WTC11 (cell line): ENCODE measurements at regions not wholly inside any gene's neighbourhood (a gene's known extent, or its start where the extent isn't known, plus 50 kb on each side); places are given as distances from the start of the nearest gene placed in this dataset.

Source experiments
- ATAC-seq: fragments of 200-7000 bp; cut with Tn5 transposase; 2 replicates; pipeline ENCODE4 v1.10.0; 2021; ENCODE audit warnings: mild to moderate bottlenecking, moderate library complexity
- CTCF ChIA-PET: fragments of 300-600 bp; sonication (Branson Sonifier 250); formaldehyde crosslinking; loops from one replicate; lab custom pipeline; 2021; ENCODE audit warnings: antibody characterized with exemption; lab: Charles Lee
- POLR2A ChIA-PET: fragments of 350-600 bp; sonication (Branson Sonifier 250); formaldehyde crosslinking; loops from one replicate; lab custom pipeline; 2021; ENCODE audit warnings: antibody characterized with exemption; lab: Charles Lee
- DNase-seq: peaks from one replicate; pipeline ENCODE4 v3.0.0; 2021; ENCODE audit warnings: low spot score
- H3K27ac Mint-ChIP-seq: 2 replicates; pipeline ENCODE4 v1.8.0; 2021; ENCODE audit warnings: mixed read lengths
- H3K27me3 Mint-ChIP-seq: 2 replicates; pipeline ENCODE4 v1.8.0; 2021; ENCODE audit warnings: low read depth, mild to moderate bottlenecking, moderate library complexity, mixed read lengths
- H3K36me3 Mint-ChIP-seq: 2 replicates; pipeline ENCODE4 v1.8.0; 2021; ENCODE audit warnings: mixed read lengths
- H3K4me1 Mint-ChIP-seq: 2 replicates; pipeline ENCODE4 v1.8.0; 2022; ENCODE audit warnings: mixed read lengths
- H3K4me3 Mint-ChIP-seq: 2 replicates; pipeline ENCODE4 v1.8.0; 2021; ENCODE audit warnings: mild to moderate bottlenecking, moderate library complexity, mixed read lengths
- H3K9me3 Mint-ChIP-seq: 2 replicates; pipeline ENCODE4 v1.8.0; 2021; ENCODE audit warnings: mixed read lengths
- AR ChIP-seq: fragments of 250-450 bp; sonication (Bioruptor Pico); IDR thresholded peaks from 2 replicates; pipeline ENCODE4 v1.9.0; 2021; ENCODE audit warnings: mild to moderate bottlenecking
- CTCF ChIP-seq: fragments of 200-600 bp; IDR thresholded peaks from 2 replicates; pipeline ENCODE4 v1.8.0; 2022; ENCODE audit warnings: antibody characterized with exemption
- ERG ChIP-seq: fragments of 250-450 bp; sonication (Bioruptor Pico); IDR thresholded peaks from 2 replicates; pipeline ENCODE4 v1.8.0; 2021; ENCODE audit warnings: mild to moderate bottlenecking
- ESRRA ChIP-seq: sonication (generic); formaldehyde crosslinking; IDR thresholded peaks from 2 replicates; pipeline ENCODE4 v1.8.1; 2022; ENCODE audit warnings: mild to moderate bottlenecking, missing genetic modification reagents, borderline replicate concordance
- FOXK1 ChIP-seq: sonication (generic); formaldehyde crosslinking; IDR thresholded peaks from 2 replicates; pipeline ENCODE4 v1.8.0; 2022; ENCODE audit warnings: mild to moderate bottlenecking, moderate library complexity, missing genetic modification reagents
- GRHL2 ChIP-seq: fragments of 250-450 bp; sonication (Bioruptor Pico); IDR thresholded peaks from 2 replicates; pipeline ENCODE4 v1.8.0; 2022; ENCODE audit warnings: mild to moderate bottlenecking, moderate library complexity; ENCODE audit not compliant: insufficient replicate concordance, severe bottlenecking
- JUN ChIP-seq: sonication (generic); formaldehyde crosslinking; IDR thresholded peaks from 2 replicates; pipeline ENCODE4 v1.8.0; 2023; ENCODE audit warnings: mild to moderate bottlenecking, missing genetic modification reagents
- KAT7 ChIP-seq: sonication (generic); formaldehyde crosslinking; IDR thresholded peaks from 2 replicates; pipeline ENCODE4 v1.8.1; 2023; ENCODE audit warnings: missing genetic modification reagents, mild to moderate bottlenecking, borderline replicate concordance
- SOX15 ChIP-seq: fragments of 250-450 bp; sonication (Bioruptor Pico); IDR thresholded peaks from 2 replicates; pipeline ENCODE4 v1.9.0; 2021; ENCODE audit warnings: mild to moderate bottlenecking
- SP1 ChIP-seq: sonication (generic); formaldehyde crosslinking; conservative IDR thresholded peaks from 2 replicates; pipeline ENCODE4 v1.8.1; 2022; ENCODE audit warnings: missing genetic modification reagents
- TEAD1 ChIP-seq: sonication (generic); formaldehyde crosslinking; IDR thresholded peaks from 2 replicates; pipeline ENCODE4 v1.8.0; 2022; ENCODE audit warnings: mild to moderate bottlenecking, missing genetic modification reagents
- TP53 ChIP-seq: sonication (generic); formaldehyde crosslinking; IDR thresholded peaks from 2 replicates; pipeline ENCODE4 v1.8.1; 2023; ENCODE audit warnings: mild to moderate bottlenecking, missing genetic modification reagents
- USF2 ChIP-seq: sonication (generic); formaldehyde crosslinking; IDR thresholded peaks from 2 replicates; pipeline ENCODE4 v1.8.1; 2023; ENCODE audit warnings: mild to moderate bottlenecking, missing genetic modification reagents, moderate library complexity
- ZNF281 ChIP-seq: sonication (generic); formaldehyde crosslinking; IDR thresholded peaks from 2 replicates; pipeline ENCODE4 v1.8.0; 2023; ENCODE audit warnings: mild to moderate bottlenecking, missing genetic modification reagents
- ZNF396 ChIP-seq: fragments of 250-450 bp; sonication (Bioruptor Pico); IDR thresholded peaks from 2 replicates; pipeline ENCODE4 v1.8.0; 2021; ENCODE audit warnings: mild to moderate bottlenecking, moderate library complexity, borderline replicate concordance
- ZNF416 ChIP-seq: fragments of 250-450 bp; sonication (Bioruptor Pico); IDR thresholded peaks from 2 replicates; pipeline ENCODE4 v1.9.0; 2021; ENCODE audit warnings: mild to moderate bottlenecking, inconsistent platforms
- ZNF425 ChIP-seq: fragments of 250-450 bp; sonication (Bioruptor Pico); conservative IDR thresholded peaks from 2 replicates; pipeline ENCODE4 v1.9.0; 2021; ENCODE audit warnings: mild to moderate bottlenecking

GRCh38 chr15:35975941-35976340 is 430.0 kb upstream of the DPH6 start:
- no peak overlapping the region for H3K4me3 Mint-ChIP-seq
- DNase-seq: no peak
- no peak for TF ChIP-seq TP53
- TF ChIP-seq, all 79 proteins: peak for 0
- ATAC-seq: no peak
- no peaks in the 10 kb centered on the region for H3K36me3 Mint-ChIP-seq
- H3K4me1 Mint-ChIP-seq: peaks cover 24% of the 10 kb centered on the region
- ChIA-PET CTCF (no interaction called here), POLR2A (no interaction called here)
- no peak overlapping the region for H3K27ac Mint-ChIP-seq
- H3K9me3 Mint-ChIP-seq: no peaks in the 10 kb centered on the region
- no peaks in the 10 kb centered on the region for H3K27me3 Mint-ChIP-seq

- POLR2A ChIA-PET: no interaction called here
- DNase-seq (no peak), ATAC-seq (peak; percentile 57)
- H3K4me1 Mint-ChIP-seq: peaks cover 17% of the 10 kb centered on the region
- peak overlapping the region; percentile 23; the same call in 1 of the 2 replicates for H3K27ac Mint-ChIP-seq
- no peaks in the 10 kb centered on the region for H3K36me3 Mint-ChIP-seq
- TF ChIP-seq SP1 (CRISPR knock-in tag): no peak
- TF ChIP-seq ERG (CRISPR knock-in tag): no peak
- no peak for TF ChIP-seq GRHL2 (CRISPR knock-in tag)
- no peak for TF ChIP-seq AR (CRISPR knock-in tag)
- no peak for TF ChIP-seq ESRRA (CRISPR knock-in tag)
- no peak for TF ChIP-seq JUN
- no peak for TF ChIP-seq FOXK1 (CRISPR knock-in tag)
- TF ChIP-seq SOX15: no peak
- no peak for TF ChIP-seq ZNF425 (CRISPR knock-in tag)
- TF ChIP-seq, all 79 proteins: peak for 0
- Mint-ChIP-seq H3K4me3 (no peak overlapping the region), H3K27me3 (no peaks in the 10 kb centered on the region), H3K9me3 (no peaks in the 10 kb centered on the region)
- CTCF ChIA-PET: interaction anchor here (0.6 kb wide), 1 partner anchor 21 kb away, joined by 3 read pairs; no protein-coding TSS in a partner anchor
Observed at GRCh38 chr15:35979608-35980007, 433.6 kb upstream of the DPH6 start.

- no peaks in the 10 kb centered on the region for H3K36me3 Mint-ChIP-seq
- ChIA-PET CTCF (no interaction called here), POLR2A (no interaction called here)
- no peak for DNase-seq
- ATAC-seq: no peak
- H3K27ac Mint-ChIP-seq: no peak overlapping the region
- H3K27me3 Mint-ChIP-seq: no peaks in the 10 kb centered on the region
- H3K9me3 Mint-ChIP-seq: no peaks in the 10 kb centered on the region
- no peak overlapping the region for H3K4me3 Mint-ChIP-seq
- H3K4me1 Mint-ChIP-seq: peaks cover 17% of the 10 kb centered on the region
- no peak for TF ChIP-seq ZNF281
- no peak for TF ChIP-seq ZNF396 (CRISPR knock-in tag)
- TF ChIP-seq ZNF416 (CRISPR knock-in tag): no peak
- TF ChIP-seq ERG (CRISPR knock-in tag): no peak
- no peak for TF ChIP-seq CTCF
- no peak for TF ChIP-seq TEAD1 (CRISPR knock-in tag)
- no peak for TF ChIP-seq USF2 (CRISPR knock-in tag)
- TF ChIP-seq KAT7 (CRISPR knock-in tag): no peak
Observed at GRCh38 chr15:35980719-35981118, 434.8 kb upstream of the DPH6 start.
